ELR (cell line): ENCODE measurements at regions not wholly inside any gene's neighbourhood (a gene's known extent, or its start where the extent isn't known, plus 50 kb on each side); places are given as distances from the start of the nearest gene placed in this dataset.

ENCODE experiments used
- DNase-seq: peaks from one replicate; pipeline ENCODE4 v3.0.0-alpha.2; 2015; ENCODE audit warnings: low read depth

DNA sequence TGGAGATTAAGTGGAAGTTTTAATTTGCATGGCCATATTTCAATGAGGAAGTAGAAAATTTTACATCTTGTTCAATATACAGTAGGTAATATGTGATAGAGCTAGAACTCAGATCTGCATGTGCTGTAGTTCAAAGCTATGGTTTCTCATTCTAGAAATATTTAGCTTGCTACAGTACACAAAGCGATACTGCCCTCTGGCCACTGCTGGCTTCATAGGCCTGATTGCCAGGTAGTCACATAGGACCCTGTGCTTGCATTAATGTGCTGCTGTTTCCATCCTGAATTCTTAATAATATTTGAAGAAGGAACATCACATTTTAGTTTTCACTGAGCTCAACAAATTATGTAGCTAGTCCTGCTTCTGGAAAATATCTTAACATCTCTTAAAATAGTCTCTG lies 87.0 kb downstream of the PLSCR2 start:
- peak; percentile 50 for DNase-seq

DNA sequence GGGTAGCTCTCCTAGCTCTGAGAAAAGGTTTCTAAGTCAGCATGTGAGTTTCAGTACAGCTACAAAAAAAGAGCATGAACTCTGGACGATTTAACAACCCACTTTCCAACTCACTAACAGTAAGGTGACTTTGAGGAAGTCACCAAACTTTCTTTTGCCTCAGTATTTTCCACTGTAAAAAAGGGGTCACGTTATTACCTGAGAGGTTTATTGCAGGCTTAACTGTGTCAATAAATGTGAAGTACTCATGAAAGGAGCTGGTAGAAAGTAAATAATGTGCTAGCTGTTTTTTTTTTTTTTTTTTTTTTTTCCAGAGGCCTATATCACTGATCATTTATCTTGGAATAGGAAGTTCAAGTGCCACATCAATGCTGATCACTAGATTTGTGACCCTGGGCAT lies 89.3 kb downstream of the PLSCR2 start:
- no peak for DNase-seq

DNA sequence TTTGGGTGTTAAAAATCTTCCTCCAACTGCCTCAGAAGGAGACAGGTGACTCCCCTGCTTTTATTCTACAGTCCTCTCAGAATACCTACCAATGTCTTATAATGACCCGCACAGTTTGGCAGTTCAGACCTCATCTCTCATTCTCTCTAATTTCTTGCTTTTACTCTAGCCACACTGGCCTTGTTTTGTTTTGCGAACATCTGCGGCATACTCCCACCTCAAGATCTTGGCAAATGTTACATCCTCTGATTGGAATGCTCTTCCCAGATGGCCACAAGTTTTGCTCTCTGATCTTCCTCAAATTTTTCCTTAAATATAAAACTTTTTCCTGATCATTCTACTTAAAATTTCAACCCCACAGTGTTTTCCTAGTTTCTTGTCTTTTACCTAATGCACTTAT lies 94.1 kb downstream of the PLSCR2 start:
- DNase-seq: no peak

DNA sequence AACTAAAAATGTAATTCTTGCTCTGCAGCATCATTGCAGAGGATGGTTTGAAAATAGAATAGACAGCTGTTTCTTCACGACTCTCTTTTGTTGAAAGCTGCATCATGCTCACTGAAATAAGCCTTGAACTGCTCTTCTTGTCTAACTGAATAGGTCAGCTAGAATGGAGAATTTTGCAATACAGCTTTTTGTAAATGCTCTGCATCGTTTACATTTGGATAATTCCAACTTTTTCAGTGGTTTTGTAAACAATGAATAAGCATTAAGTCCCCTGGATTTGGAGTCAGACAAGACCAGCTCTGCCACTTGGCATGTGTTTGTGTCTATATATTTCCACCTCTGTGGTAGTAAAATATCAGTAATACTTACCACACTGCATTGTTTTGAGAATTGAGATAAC lies 95.2 kb downstream of the PLSCR2 start:
- no peak for DNase-seq

DNA sequence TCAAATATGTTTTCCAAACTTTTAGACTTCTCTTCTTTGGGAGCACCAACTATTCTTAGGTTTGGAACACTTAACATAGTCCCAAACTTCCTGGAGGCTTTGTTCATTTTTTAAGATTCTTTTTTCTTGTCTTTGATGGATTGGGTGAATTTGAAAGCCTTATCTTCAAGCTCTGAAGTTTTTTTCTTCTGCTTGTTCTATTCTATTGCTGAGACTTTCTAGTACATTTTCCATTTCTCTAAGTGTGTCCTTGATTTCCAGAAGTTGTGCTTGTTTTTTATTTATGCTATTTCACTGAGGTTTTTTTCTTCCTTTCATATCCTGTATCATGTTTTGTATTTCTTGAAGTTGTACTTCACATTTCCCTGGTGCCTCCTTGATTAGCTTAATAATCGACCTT lies 97.5 kb downstream of the PLSCR2 start:
- DNase-seq: no peak

DNA sequence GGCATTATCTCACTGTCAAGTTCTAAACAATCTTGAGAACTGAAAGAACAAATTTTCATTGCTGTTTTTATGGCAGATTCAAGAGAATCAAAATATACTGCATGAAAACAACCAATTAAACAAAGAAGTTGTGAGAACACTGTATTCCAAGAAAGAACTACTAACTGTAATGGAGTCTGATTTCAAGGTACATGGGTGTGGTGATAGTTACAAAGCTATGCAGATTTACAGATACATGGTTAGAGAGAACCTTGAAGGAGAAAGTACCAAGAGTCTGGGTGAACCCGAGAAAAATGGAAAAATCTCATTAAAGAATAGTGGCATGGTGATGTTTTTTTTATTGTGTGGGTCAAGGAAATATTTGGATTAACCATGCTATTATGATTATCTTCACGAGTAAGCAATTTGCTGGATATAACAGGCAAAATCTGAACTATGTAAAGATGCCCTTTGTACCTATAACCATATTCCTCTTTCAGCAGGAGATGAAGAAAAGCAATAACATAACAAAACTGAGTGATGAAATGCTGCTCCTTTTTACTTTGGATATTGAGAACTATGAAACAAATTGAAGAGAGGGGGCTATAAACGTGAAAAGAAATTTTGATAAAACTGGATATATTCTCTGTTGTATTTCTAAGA lies 100.4 kb downstream of the PLSCR2 start:
- no peak for DNase-seq

DNA sequence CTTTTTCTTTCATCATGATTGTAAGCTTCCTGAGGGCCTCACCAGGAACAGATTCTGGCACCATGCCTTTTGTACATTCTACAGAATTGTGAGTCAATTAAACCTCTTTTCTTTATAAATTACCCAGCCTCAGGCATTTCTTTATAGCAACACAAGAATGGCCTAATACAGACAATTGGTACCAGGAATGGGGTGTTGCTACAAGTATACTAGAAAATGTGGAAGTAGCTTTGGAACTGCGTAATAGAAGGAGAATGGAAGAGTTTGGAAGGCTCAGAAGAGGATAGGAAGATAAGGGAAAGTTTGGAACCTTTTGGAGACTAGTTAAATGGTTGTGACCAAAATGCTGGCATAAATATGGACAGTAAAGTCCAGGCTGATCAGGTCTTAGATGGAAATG lies 108.9 kb upstream of the PLSCR4 start:
- DNase-seq: no peak

DNA sequence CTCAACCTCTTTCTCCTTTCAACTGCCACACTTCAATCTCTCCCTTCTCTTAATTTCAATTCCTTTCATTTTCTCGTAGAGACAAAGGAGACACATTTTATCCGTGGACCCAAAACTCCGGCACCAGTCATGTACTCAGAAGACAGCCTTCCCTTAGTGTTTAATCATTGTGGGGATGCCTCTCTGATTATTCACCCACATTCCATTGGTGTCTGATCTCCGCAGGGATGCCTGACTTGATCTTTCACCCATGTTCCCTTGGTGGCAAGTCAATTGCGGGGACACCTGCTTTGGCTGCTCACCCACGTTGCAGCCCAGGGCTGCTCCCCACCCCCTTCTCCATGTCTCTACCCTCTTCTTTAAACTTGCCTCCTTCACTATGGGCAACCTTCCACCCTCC lies 103.5 kb upstream of the PLSCR4 start:
- peak; percentile 45 for DNase-seq

DNA sequence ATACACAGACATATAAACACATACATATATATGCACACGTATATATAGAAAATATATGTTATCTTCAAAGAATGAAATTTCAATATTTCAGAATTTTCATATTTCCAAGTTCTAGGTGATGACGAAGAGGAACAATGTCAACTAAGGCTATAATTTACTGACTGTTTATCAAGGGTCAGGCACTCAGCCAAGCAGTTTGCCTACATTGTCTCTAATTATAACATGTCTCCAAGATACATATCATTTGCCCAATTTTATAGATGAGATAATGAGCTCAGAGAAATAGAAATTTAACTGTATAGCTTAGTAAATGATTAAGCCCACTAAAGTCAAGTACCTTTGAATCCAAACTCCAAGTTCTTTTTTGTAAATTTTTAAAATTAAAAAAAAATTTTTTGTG lies 99.9 kb upstream of the PLSCR4 start:
- DNase-seq: no peak

DNA sequence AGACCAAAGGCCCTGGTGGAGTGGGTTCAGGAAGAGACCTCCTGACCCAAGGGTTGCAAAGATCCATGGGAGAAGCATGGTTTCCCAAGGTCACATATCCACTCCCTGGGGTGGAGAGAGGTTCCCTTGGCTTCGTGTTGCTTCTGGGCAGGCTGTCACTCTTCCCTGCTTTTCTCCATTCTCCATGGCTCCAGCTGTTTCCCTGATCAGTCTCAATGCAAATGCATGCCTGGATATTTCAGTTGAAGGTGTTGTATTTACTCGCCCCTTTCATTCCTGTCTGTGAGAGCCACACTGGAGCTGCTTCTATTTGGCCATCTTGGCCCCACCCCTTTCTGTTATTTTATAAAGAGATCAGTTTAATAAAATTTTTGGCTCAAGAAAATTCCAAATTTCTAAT lies 95.0 kb upstream of the PLSCR4 start:
- DNase-seq: no peak

DNA sequence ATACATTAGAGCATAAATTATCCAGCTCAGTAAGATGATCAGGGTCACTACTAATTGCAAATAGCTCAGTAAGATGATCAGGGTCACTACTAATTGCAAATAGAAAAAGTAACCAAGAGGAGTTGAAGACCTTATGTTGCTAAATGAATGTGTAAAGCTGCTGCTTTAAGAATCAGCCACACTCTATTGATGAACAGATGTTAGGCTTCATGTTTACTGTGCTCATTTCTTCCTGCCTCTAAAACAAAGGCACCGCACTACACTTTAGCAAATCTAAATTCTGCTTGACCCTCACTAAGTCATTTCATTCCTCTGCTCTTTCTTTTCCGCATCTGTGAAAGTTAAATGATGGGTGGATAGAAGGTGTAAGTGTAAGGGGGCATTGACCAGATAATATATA lies 92.6 kb upstream of the PLSCR4 start:
- no peak for DNase-seq

DNA sequence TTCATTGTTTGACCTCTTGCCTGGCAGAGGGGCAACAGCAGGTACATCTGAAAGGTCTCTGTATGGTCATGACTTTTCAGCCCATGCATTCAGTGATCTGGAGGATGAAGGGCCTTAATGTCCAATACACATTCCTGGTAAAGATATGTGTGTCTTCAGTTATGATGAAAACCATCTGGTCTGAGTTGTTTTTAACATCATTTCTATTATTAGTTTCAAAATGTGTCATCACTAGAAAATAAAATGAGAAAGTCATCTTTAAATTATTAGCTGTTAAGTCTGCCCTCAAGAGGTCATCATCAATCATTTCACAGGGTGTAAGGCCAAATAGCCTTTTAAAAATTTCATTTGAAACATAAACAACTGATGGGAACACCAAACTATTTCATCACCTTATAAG lies 92.1 kb upstream of the PLSCR4 start:
- no peak for DNase-seq

DNA sequence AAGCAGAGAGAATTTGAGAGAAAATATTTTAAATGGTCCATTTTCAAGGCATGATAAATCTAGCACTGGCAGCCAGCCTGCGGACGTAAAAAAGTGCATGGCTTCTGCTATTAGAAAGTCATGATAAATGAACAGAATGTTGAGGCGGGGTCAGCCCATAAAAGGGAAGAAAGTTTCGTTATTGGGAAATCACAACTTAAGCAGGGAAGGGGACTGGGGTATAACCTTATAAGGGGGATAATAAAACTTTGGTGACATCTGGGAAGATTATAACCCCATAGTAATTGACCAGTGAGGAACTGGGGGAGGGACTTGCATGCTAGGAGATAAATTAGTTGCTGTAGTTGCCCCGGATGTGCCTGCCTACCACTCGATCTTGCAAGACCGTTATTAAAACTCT lies 88.4 kb upstream of the PLSCR4 start:
- DNase-seq: no peak

DNA sequence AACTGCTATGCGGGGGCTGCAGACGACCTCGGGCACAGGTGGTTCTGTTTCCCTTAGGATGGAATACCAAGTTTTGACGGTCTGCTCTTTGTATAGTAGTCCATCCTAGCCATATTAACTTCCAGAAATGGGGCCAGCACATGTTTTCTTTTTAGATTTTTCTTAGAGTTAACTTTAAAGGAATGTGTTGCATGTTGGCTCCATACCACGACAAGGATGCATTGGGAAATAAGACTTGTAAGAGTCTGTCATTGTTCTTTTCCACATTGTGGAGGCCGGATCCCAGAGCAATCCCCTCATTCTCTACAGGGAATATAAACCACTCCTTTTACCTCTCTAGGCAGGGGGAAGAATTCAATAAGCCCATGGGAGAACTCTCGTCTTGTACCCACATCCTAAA lies 87.1 kb upstream of the PLSCR4 start:
- DNase-seq: no peak

DNA sequence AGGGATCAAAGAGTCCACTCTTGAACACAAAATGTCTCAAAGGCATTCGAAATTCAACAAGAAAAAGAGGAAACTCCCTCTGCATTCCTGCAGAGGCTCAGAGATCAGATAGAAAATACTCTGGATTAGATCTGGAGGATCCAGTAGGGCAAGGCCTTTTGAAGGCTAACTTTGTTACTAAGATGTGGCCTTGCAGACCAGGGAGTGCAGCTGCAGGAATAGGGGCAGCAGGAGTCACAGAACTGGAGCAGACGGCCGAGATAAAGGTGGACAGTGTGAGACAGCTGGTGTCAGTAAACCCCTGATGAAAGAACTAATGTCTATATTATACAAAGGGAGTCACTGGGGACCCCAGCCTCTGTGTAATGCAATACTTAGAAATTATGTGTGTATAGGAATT lies 84.5 kb upstream of the PLSCR4 start:
- DNase-seq: no peak

DNA sequence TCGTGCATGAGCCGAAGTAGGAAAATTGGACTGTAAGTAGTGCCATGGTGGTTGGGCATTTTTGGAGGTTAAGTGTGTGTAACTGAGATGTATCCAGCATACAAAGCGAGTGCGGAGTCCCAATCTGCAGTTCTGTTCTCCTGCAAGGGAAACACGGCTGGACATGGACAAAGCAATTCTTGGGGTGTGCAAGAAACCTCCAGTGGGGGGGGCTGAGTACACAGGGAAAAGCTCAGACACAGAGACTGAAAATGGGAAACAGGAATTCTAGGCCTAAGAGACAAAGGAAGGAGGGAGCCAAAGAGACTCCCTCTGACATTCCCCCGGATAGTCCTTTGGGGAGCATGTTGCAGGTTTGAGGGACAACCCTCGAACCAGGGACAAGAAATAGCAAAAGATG lies 83.2 kb upstream of the PLSCR4 start:
- peak; percentile 48 for DNase-seq

DNA sequence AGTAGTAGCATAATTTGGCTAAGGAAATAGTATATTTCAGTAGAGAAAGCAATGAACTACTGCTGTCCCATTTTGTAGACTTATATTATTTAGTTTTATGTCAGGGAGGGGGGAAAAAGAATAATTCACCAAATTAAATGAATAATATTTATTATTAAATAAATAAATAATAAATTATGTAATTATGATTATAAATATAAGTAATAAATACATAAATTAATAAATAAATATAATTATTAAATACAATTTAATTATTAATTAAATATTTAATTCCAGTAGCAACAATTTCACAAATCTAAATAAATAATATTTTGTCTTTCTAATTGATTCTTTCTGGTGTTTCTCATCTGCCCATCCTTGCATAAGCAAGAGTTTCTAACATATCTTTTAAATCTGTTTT lies 81.1 kb upstream of the PLSCR4 start:
- no peak for DNase-seq

DNA sequence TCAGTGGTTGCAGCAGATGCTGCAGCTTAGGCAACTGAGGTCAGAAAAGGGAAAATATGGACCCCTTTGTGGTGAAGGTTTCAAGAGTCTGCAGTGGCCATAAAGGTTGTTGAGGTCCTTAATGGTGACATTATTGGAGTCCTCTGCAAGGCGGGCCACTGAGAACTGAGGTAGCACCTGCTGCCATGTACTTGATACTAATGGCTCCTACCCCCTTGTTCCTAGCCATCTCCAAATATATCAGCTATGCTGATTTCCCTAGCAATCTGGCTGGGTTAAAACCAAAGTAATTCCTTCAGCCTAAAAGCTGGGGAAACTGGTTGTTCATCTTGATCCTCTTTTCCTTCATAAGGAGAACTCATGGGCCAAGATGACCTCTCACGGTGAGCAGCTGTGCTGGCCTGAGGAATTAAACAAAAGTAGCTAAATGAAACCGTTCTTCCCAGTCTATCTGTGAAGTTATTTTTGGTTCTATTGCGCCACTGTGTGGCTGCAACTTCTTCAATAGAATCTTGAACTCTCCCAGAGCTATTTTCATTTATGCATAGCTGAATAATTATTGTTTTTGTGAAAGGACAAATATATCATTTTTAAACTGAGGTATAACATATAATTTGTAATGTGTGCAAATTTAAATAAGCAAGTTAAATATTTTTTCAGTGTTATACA lies 76.1 kb upstream of the PLSCR4 start:
- DNase-seq: peak; percentile 65

DNA sequence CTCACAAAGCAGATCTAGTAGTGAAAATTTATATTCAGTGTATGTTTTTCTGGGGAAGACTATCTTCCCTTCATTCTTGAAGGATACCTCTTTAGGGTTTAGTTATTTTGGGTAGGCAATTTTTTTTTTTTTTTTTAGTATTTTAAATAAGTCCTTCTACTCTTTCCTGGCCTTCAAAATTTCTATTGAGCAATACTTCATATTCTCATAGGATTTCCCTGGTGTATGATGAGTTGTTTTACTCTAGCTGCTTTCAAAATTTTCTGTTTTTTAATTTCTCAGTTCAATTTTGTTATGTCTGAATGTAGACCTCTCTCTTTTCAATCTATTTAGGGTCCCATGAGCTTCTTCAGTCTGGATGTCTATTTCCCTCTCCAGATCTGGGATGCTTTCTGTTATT lies 74.3 kb upstream of the PLSCR4 start:
- no peak for DNase-seq

DNA sequence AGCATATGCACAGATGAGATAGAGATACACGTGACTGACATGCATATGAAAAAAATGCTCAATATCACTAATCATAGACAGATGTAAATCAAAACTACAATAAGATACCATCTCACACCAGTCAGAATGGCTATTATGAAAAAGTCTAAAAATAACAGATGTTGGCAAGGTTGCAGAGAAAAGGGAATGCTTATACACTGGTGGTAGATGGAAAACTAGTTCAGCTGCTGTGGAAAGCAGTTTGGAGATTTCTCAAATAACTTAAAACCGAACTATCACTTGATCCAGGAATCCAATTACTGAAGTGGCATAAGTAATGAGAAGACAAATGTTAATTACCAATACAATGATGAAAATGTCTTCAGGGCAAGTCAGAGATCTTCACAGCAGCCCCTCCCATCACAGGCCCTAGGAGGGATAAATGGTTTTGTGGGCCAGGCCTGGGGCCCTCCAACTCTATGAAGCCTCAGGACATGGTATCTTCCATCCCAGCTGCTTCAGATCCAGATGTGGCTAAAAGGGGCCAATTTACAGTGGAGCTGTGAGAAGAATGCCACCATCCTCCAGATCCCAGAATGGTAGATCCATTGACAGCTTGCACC lies 71.4 kb upstream of the PLSCR4 start:
- no peak for DNase-seq

DNA sequence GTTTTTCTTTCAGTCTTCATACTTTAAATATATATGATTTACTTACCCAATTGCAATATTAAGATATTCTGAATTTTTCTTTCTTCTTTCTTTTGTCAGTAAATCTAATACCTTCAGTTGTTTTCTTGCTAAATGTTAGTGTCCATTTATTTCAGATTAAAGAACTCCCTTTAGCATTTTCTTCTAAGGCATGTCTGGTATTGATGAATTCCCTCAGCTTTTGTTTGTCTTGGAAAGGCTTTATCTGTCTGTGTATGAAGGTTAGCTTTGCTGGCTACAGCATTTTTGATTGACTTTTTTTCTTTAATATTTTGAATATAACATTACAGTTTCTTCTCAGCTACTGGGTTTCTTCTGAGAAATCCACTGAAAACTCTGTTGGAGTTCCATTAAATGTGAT lies 64.0 kb upstream of the PLSCR4 start:
- no peak for DNase-seq

DNA sequence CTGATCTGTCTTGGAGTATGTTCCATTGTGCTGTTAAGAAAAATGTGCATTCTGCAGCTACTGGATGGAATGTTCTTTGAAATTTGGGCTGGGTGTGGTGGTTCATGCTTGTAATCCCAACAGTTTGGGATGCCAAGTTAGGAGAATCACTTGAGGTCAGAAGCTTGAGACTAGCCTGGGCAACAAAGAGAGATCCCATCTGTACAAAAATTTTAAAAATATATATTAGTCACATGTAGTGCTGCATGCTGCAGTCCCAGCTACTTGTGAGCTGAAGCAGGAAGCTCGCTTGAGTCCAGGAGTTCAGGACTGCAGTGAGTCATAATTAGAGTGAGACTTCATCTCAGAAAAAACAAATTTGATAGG lies 62.8 kb upstream of the PLSCR4 start:
- peak; percentile 84 for DNase-seq

DNA sequence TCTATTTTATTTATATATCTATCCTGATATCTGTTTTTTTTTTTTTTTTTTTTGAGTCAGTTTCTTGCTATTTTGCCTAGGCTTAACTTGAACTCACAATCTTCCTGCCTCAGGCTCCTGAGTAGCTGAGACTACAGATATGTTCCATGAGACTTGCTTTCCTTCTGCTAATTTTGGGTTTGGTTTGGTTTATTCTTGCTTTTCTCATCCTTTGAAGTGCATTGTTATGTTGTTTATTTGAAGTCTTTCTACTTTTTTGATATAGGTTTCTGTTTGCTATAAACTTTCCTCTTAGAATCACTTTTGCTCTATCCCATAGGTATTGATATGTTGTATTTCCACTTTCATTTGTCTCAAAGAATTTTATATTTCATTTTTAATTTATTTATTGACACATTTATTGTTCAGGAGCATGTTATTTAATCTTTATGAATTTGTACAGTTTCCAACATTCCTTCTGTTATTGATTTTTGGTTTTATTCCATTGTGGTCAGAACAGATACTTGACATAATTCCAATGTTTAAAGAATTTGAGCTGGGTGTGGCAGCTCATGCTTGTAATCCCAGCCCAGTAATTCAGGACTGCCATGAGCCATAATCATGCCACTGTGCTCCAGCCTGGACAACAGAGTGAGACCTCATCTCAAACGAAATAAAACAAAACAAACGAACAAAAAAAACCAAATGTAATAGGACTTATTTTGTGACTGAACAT lies 62.3 kb upstream of the PLSCR4 start:
- peak; percentile 42 for DNase-seq
